H9 (cell line): ENCODE measurements at regions not wholly inside any gene's neighbourhood (a gene's known extent, or its start where the extent isn't known, plus 50 kb on each side); places are given as distances from the start of the nearest gene placed in this dataset.

Experiments
- DNase-seq: peaks from one replicate; pipeline ENCODE4 v3.0.0-alpha.2; 2017
- H2AFZ ChIP-seq: one replicate; pipeline ENCODE4 v1.6.1; 2013; ENCODE audit warnings: mild to moderate bottlenecking, low read length, control low read depth, moderate library complexity
- H2AK5ac ChIP-seq: 2 replicates; pipeline ENCODE4 v1.6.1; 2013; ENCODE audit warnings: low read length, control low read depth, mixed read lengths; ENCODE audit not compliant: insufficient read length
- H2BK120ac ChIP-seq: one replicate; pipeline ENCODE4 v1.6.1; 2013; ENCODE audit warnings: low read depth, mild to moderate bottlenecking, low read length, control low read depth, inconsistent platforms; ENCODE audit not compliant: poor library complexity, severe bottlenecking
- H2BK12ac ChIP-seq: 2 replicates; pipeline ENCODE4 v1.6.1; 2013; ENCODE audit warnings: low read length, control low read depth, mixed read lengths, low read depth; ENCODE audit not compliant: insufficient read length
- H2BK15ac ChIP-seq: 2 replicates; pipeline ENCODE4 v1.6.1; 2013; ENCODE audit warnings: low read depth, low read length, control low read depth
- H2BK20ac ChIP-seq: one replicate; pipeline ENCODE4 v1.6.1; 2013; ENCODE audit warnings: low read depth, mild to moderate bottlenecking, low read length, control low read depth, inconsistent platforms; ENCODE audit not compliant: poor library complexity, severe bottlenecking
- H2BK5ac ChIP-seq: 2 replicates; pipeline ENCODE4 v1.6.1; 2013; ENCODE audit warnings: low read length, control low read depth, mixed read lengths; ENCODE audit not compliant: insufficient read length
- H3K14ac ChIP-seq: 2 replicates; pipeline ENCODE4 v1.6.1; 2013; ENCODE audit warnings: low read length, control low read depth; ENCODE audit not compliant: insufficient read depth
- H3K18ac ChIP-seq: 2 replicates; pipeline ENCODE4 v1.6.1; 2013; ENCODE audit warnings: low read depth, mild to moderate bottlenecking, mixed read lengths, low read length, control low read depth; ENCODE audit not compliant: insufficient read length
- H3K23ac ChIP-seq: 2 replicates; pipeline ENCODE4 v1.6.1; 2013; ENCODE audit warnings: low read length, control low read depth, mixed read lengths, low read depth; ENCODE audit not compliant: insufficient read length
- H3K23me2 ChIP-seq: 2 replicates; pipeline ENCODE4 v1.6.1; 2013; ENCODE audit warnings: low read depth, mild to moderate bottlenecking, mixed read lengths, low read length, control low read depth; ENCODE audit not compliant: insufficient read length, poor library complexity, severe bottlenecking
- H3K27ac ChIP-seq: 2 replicates; pipeline ENCODE4 v1.5.1; 2013; ENCODE audit warnings: low read length, control low read depth, mixed read lengths, low read depth; ENCODE audit not compliant: insufficient read length
- H3K27me3 ChIP-seq: 2 replicates; pipeline ENCODE4 v1.6.1; 2013; ENCODE audit warnings: low read length, control low read depth, inconsistent platforms; ENCODE audit not compliant: insufficient read depth
- H3K4ac ChIP-seq: 2 replicates; pipeline ENCODE4 v1.6.1; 2013; ENCODE audit warnings: low read depth, mild to moderate bottlenecking, control low read depth, inconsistent platforms, low read length, moderate library complexity
- H3K4me1 ChIP-seq: 2 replicates; pipeline ENCODE4 v1.6.1; 2013; ENCODE audit warnings: low read length, control low read depth, inconsistent platforms; ENCODE audit not compliant: insufficient read depth
- H3K4me2 ChIP-seq: 2 replicates; pipeline ENCODE4 v1.6.1; 2013; ENCODE audit warnings: low read length, control low read depth, mixed read lengths; ENCODE audit not compliant: insufficient read length, insufficient read depth
- H3K56ac ChIP-seq: 2 replicates; pipeline ENCODE4 v1.6.1; 2013; ENCODE audit warnings: low read depth, mild to moderate bottlenecking, mixed read lengths, low read length, control low read depth; ENCODE audit not compliant: insufficient read length
- H3K79me1 ChIP-seq: 2 replicates; pipeline ENCODE4 v1.6.1; 2013; ENCODE audit warnings: low read depth, mild to moderate bottlenecking, moderate library complexity, low read length, control low read depth, inconsistent platforms; ENCODE audit not compliant: insufficient read depth, poor library complexity, severe bottlenecking
- H3K79me2 ChIP-seq: 2 replicates; pipeline ENCODE4 v1.6.1; 2013; ENCODE audit warnings: low read length, control low read depth, inconsistent platforms; ENCODE audit not compliant: insufficient read depth
- H3K9ac ChIP-seq: 2 replicates; pipeline ENCODE4 v1.6.1; 2013; ENCODE audit warnings: low read length, control low read depth, mixed read lengths; ENCODE audit not compliant: insufficient read length; ENCODE audit errors: extremely low read depth
- H3K9me3 ChIP-seq: one replicate; pipeline ENCODE4 v1.6.1; 2013; ENCODE audit warnings: low read depth, low read length, inconsistent platforms; ENCODE audit not compliant: control insufficient read depth
- H3T11ph ChIP-seq: one replicate; pipeline ENCODE4 v1.6.1; 2013; ENCODE audit warnings: mild to moderate bottlenecking, low read length, control low read depth, inconsistent platforms
- H4K20me1 ChIP-seq: one replicate; pipeline ENCODE4 v1.6.1; 2013; ENCODE audit not compliant: control insufficient read depth, insufficient read length, insufficient read depth
- H4K5ac ChIP-seq: 2 replicates; pipeline ENCODE4 v1.6.1; 2013; ENCODE audit warnings: low read depth, mild to moderate bottlenecking, mixed read lengths, low read length, control low read depth; ENCODE audit not compliant: insufficient read length
- H4K8ac ChIP-seq: replicated peaks from 2 replicates; pipeline ENCODE4 v1.6.1; 2013; ENCODE audit warnings: low read length, control low read depth, mixed read lengths, low read depth; ENCODE audit not compliant: insufficient read length
- H4K91ac ChIP-seq: 2 replicates; pipeline ENCODE4 v1.6.1; 2013; ENCODE audit warnings: low read depth, mild to moderate bottlenecking, moderate library complexity, mixed read lengths, low read length, control low read depth; ENCODE audit not compliant: insufficient read length
- H3K27ac Mint-ChIP-seq, 3 experiments: 2 replicates in 2 of 3; 3 replicates in 1 of 3; pipeline ENCODE4 v1.8.0; 2020 to 2021; ENCODE audit warnings: mixed read lengths in 3 of 3, mild to moderate bottlenecking in 1 of 3, moderate library complexity in 1 of 3
- H3K27me3 Mint-ChIP-seq: 2 replicates; pipeline ENCODE4 v1.8.0; 2021; ENCODE audit warnings: low read depth, mild to moderate bottlenecking, moderate library complexity, mixed read lengths
- H3K36me3 Mint-ChIP-seq, 3 experiments: 2 replicates in 2 of 3; 3 replicates in 1 of 3; pipeline ENCODE4 v1.8.0; 2020 to 2021; ENCODE audit warnings: low read depth in 3 of 3, mixed read lengths in 3 of 3; ENCODE audit not compliant: insufficient read depth in 1 of 3
- H3K4me1 Mint-ChIP-seq, 2 experiments: 2 replicates each; pipeline ENCODE4 v1.8.0; 2020; ENCODE audit warnings: mixed read lengths in 2 of 2
- H3K4me3 Mint-ChIP-seq, 2 experiments: 2 replicates in 1 of 2; 3 replicates in 1 of 2; pipeline ENCODE4 v1.8.0; 2020 to 2021; ENCODE audit warnings: mild to moderate bottlenecking in 2 of 2, mixed read lengths in 2 of 2, moderate library complexity in 1 of 2
- H3K9me3 Mint-ChIP-seq, 2 experiments: 2 replicates in 1 of 2; 3 replicates in 1 of 2; pipeline ENCODE4 v1.8.0; 2020; ENCODE audit warnings: mild to moderate bottlenecking in 2 of 2, mixed read lengths in 2 of 2, moderate library complexity in 1 of 2
- WGBS: extraction: QIAGEN DNeasy Blood & Tissue Kit; methylation state at CpG from one replicate; pipeline ENCODE4 v1.1.7; 2013; ENCODE audit warnings: missing lambda C conversion rate, low lambda C conversion rate, mixed read lengths; ENCODE audit not compliant: insufficient read length; ENCODE audit errors: extremely low coverage; 5-methylcytosine and 5-hydroxymethylcytosine counted together
- TF ChIP-seq, protein P1 (sequence below): fragments of 200-600 bp; sonication (generic); conservative IDR thresholded peaks from 3 replicates; pipeline ENCODE4 v1.8.0; 2021; ENCODE audit warnings: antibody characterized with exemption, mild to moderate bottlenecking

DNA sequence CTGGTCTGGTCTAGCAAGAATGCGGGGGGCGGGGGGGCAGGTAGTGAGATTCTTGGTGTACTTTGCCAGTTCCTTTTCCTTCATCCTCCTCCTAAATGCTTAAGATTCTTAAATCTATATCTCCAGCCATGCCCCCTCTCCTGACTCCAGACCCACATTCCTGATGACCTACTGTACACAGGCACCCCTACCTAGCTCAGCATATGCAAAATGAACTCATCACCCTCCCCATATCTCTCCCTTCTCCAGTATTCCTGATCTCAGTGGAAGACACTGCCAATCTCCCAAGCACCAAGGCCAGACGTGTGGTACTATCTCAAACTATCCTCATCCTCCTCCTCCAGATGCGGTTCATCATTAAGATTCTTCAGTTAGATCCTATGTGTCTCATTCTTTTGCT lies 215.8 kb downstream of the SPTSSA start:
- Histone ChIP-seq H3K14ac (no peak overlapping the region), H3K4ac (no peak overlapping the region), H3K23ac (no peak overlapping the region), H2BK120ac (no peak overlapping the region), H3K4me2 (no peak overlapping the region), H3K4me1 (0 out of 2 replicates have a peak, but pooled peaks cover 1% of the 10 kb centered on the region), H3K27ac (no peak overlapping the region), H3K18ac (no peak overlapping the region), H3T11ph (no peak overlapping the region), H2BK15ac (no peak overlapping the region), H3K79me1 (no peaks in the 10 kb centered on the region), H2BK12ac (no peak overlapping the region), H4K5ac (no peak overlapping the region), H2AK5ac (no peak overlapping the region), H2BK20ac (no peak overlapping the region), H4K8ac (no peak overlapping the region), H3K27me3 (no peaks in the 10 kb centered on the region), H2AFZ (no peak overlapping the region), H4K20me1 (no peaks in the 10 kb centered on the region), H2BK5ac (no peak overlapping the region), H3K79me2 (no peaks in the 10 kb centered on the region; the same call in 1 of the 2 replicates), H3K56ac (no peak overlapping the region), H4K91ac (no peak overlapping the region), H3K23me2 (no peaks in the 10 kb centered on the region), H3K9me3 (no peaks in the 10 kb centered on the region), H3K9ac (no peak overlapping the region)
- no CpG with 5 or more reads among the region's 4 CpGs for WGBS
- no peaks in the 10 kb centered on the region; a peak in 1 of 5 replicates for H3K9me3 Mint-ChIP-seq
- no peak overlapping the region for H3K27ac Mint-ChIP-seq
- H3K4me1 Mint-ChIP-seq: peaks cover 0 to 9% of the 10 kb centered on the region in 2 experiments; a peak in 2 of 4 replicates
- DNase-seq: no peak
- TF ChIP-seq, protein P1, sequence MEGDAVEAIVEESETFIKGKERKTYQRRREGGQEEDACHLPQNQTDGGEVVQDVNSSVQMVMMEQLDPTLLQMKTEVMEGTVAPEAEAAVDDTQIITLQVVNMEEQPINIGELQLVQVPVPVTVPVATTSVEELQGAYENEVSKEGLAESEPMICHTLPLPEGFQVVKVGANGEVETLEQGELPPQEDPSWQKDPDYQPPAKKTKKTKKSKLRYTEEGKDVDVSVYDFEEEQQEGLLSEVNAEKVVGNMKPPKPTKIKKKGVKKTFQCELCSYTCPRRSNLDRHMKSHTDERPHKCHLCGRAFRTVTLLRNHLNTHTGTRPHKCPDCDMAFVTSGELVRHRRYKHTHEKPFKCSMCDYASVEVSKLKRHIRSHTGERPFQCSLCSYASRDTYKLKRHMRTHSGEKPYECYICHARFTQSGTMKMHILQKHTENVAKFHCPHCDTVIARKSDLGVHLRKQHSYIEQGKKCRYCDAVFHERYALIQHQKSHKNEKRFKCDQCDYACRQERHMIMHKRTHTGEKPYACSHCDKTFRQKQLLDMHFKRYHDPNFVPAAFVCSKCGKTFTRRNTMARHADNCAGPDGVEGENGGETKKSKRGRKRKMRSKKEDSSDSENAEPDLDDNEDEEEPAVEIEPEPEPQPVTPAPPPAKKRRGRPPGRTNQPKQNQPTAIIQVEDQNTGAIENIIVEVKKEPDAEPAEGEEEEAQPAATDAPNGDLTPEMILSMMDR: no peak
- no peaks in the 10 kb centered on the region for H3K36me3 Mint-ChIP-seq
- H3K4me3 Mint-ChIP-seq: no peak overlapping the region
- no peaks in the 10 kb centered on the region; the same call in 1 of the 2 replicates for H3K27me3 Mint-ChIP-seq
